Activated CD4-positive, alpha-beta T cell treated with anti-CD3 and anti-CD28 coated beads, Interleukin-10, Interleukin-2, amounts not matched to agents 100 ng/mL and 50 ng/mL, durations not matched to agents 16 hours and 8 hours (primary cell): ENCODE measurements at regions not wholly inside any gene's neighbourhood (a gene's known extent, or its start where the extent isn't known, plus 50 kb on each side); places are given as distances from the start of the nearest gene placed in this dataset.

Experiments
- DNase-seq: peaks from one replicate; pipeline ENCODE4 v3.0.0-alpha.2; 2020

DNA sequence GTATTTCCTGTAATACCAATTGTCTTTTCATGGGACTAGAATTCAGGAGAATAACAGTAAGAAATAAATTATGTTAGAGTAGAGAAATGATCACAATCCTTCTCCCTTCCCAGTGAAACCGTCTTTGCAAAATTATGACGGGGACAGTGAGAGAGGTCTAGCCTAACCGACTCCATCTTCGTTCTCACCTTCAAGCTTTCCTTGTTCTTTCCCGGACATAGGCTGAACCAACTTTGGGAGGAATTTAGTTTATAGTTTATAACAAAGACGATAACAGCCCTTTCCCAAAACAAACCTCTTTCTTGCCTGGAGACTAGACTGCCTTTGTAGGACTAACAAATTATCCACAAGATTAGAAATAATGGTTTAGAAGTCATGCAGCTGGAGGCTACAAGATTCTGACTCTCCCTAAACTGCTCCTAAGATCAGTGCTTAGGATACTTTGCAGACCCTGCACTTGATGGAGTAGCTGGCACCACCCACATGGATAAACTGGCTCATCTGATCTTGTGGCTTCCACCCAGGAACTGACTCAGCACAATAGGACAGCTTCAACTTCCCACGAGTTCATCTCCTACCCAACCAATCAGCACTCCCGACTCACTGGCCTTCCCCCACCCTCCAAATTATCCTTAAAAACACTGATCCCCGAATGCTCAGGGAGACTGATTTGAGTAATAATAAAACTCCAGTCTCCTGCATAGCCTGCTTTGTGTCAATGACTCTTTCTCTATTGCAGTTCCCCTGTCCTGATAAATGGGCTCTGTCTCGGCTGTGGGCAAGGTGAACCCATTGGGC, 521.2 kb upstream of the TBX3 start:
- DNase-seq: no peak

DNA sequence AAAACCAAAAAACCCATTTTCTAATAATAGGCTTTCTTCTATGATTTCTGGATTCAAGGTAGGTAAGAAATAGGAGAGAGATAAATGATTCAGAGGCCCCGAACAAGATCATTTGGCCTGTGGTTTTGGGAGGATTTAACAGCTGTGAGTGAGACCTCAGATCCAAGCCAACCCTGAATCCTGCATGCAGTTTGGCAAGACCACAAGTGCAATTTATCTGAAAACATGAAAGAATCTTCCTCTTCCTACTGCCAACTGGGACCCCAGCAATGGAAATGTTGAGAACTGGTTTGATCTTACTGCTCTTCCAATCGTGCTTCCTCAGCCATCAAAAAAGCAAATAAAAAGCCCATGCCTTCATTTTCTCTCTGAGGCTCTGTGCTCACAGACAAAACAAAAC, 519.7 kb upstream of the TBX3 start:
- DNase-seq: no peak

DNA sequence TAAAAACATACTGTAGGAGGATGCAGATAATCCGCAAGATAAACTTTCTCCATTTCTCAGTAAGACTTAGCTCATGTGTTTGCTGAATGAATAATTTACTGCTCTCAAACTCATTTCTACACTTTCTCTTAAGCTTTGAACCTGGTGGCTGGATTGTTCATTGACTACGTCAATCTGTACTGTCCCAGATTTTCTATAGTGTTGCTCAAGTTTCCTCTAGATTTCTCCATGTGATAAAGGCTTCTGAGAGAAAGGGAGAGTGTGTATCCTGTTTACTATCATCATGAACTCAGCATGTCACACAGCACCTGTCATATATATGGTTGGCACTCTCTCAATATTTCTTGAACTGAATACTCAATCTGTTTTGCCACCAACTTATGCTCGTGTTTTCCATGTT, 518.0 kb upstream of the TBX3 start:
- DNase-seq: no peak

DNA sequence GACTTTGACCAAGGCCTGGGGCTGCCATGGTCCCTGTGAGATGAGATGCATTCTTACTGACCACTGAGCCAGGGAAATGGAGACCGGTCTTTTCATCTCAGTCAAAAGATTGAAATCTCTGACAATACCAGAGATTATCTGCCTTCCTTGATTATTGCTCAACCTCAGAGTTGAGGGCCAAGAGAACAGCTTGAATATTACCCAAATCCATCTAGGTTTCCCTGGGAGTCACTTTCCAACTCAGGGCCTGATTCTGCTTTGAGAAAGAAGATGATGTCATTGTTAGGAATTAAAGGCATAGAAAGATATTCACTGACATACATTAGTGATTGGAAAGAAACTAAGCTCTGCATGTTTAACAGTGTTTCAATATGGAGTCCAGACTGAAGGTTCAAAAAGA, 515.9 kb upstream of the TBX3 start:
- no peak for DNase-seq

DNA sequence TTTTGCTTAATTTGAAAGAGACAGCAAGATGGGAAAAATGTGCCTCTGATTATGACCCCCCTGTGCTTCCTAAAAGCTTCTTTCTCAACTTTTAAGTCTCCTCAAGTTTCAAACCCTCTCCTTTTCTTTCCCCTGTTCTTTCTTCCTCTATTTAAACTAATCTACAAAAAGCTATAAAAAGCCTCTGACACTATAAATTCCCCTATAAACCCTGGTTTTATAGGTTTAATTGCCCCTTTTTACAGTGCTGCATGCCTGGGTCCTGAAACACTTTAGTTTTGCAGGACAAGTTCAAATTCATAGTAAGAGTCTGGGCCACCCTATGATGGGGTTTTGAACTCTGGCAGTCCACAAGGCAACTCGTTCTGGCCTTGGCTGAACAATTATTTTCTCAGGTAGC, 510.9 kb upstream of the TBX3 start:
- DNase-seq: no peak

DNA sequence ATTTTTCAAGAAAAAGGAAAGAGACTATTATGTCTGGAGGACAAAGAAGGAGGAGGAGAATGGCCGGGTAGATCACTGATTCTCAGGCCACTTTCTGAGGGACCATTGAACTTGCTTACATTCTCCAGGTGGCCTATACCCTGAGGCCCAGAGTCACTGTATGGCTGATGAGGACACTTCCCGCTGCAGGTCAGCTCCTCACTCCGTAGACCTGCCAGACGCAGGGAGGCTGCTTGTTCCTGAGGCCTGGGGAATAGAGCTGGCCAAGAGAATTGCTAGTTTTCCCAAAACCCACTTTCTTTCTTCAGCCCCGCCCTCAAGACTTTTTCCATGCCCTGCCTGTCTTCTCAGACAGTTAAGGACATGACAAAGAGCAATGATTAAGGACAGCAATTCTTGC, 510.5 kb upstream of the TBX3 start:
- DNase-seq: no peak

DNA sequence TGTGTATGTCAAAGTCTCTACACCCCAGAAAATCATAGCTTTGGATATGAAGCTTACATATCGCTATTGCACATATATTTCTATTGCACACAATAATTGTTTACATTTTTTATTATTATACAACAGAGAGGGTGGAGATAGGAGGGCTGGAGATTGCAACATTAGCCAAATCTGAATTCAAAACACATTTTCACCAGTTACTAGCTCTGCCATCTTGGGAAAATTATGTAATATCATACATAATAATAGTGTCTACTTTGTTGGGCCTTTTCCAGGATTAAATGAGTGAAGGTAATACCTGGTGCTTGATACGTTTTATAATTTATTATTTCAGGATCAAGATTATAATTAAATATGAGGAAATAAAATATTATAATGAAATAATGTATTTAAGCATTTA, 507.4 kb upstream of the TBX3 start:
- DNase-seq: no peak

DNA sequence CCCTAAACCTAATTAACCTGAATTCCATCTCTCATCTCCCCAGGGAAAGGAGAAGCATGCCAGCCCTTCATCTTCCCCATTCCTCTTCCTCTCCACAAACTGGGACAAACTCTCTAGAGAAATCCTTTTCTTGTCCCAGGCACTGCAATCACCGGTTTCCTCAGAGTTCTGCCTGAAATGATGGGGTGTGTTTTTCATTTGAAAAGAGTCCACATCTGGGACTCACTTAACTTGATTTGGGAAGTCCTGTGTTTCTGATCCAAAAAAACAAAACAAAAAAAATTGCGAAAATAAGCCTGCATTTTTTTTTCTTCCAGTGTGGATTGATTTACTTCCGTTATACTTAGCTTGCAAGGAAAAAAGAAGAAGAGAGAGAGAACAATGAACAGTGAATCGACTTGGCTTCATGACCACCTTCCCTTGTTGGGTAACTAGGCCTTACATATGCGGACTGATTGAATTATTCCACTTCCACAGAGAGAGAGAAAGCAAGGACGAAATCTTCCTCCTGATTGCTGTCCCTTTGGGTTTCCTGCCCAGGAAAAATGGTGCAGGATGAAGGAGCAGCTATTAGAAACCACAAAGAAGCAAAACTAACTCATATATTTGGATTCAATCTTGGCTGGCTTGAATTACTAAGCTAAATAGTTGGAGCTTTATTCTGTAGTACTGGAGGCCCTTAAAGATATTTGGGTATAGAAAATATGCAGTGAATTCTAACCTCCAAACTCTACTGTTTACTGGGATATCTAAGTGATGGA, 506.2 kb upstream of the TBX3 start:
- no peak for DNase-seq

DNA sequence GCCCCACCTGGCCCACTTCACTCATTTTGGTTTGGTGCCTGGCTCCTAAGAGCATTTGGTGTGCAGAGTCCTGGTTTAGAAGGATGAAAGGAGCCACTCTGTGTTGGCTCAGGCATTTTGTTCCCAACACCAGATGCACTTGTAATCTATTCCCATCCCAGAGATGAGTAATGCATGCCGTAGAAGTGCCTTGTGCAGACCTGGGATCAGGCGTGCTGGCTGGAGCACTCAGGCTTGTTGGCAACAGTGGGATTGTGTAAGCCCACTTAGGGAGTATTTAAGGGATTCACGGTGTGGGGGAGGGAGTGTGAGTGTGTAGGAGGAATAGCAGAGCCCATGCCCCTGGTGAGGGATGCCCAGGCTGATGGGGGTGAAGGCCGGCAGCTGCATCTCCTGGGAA, 501.5 kb upstream of the TBX3 start:
- no peak for DNase-seq

DNA sequence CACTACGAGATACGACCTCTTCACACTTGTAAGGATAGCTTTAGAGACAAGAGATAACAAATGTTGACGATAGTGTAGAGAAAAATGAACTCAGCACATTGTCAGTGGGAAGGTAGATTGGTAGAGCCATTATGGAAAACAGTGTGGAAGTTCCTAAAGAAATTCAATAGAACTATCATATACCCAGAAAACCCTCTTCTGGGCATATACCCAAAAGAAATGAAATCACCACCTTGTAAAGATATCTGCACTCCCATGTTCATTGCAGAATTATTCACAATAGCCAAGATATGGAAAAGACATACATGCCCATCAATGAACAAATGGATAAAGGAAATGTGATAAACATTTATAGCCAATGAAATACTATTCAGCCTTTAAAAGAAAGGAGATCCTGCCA, 499.8 kb upstream of the TBX3 start:
- no peak for DNase-seq

DNA sequence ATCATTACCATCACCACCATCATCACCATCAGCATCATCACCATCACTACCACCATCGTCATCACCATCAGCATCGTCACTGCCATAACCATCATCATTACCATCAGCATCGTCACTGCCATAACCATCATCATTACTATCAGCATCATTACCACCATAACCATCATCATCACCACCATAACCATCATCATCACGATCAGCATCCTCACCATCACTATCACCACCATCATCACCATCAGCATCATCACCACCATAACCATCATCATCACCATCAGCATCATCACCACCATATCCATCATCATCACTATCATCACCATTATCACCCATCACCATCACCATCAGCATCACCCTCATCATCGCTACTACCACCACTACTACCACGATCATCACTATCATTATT, 493.9 kb upstream of the TBX3 start:
- DNase-seq: no peak

DNA sequence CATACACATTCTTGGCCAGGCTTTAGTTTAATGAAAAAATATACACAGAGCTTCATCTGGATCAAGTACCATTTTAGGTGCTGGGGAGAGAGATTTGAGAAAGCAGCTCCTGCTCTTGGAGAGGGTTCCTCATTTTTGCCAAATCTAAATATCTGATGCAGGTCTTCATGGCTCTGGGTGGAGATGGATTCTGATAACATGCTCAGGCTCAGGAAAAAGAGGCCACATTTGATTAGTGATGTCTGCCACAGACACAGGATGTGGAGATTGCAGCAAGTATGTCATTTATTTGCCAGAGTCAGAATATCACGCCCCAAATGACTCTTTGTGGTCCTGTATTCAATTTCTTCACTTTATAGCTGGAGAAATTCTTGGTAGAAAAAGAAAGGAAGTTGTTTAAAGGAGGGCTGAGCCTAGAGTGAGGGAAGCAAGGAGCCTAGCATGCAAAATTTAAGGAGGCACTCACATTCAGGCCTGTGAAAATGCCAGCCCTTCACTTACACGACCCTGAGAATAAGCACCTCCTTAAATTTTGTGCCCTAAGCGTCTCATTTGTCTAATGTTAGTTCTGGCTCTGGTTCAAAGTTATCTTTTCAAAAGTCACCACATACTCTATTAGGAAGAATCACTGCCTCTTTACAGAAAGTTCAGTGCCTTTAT, 492.9 kb upstream of the TBX3 start:
- no peak for DNase-seq

DNA sequence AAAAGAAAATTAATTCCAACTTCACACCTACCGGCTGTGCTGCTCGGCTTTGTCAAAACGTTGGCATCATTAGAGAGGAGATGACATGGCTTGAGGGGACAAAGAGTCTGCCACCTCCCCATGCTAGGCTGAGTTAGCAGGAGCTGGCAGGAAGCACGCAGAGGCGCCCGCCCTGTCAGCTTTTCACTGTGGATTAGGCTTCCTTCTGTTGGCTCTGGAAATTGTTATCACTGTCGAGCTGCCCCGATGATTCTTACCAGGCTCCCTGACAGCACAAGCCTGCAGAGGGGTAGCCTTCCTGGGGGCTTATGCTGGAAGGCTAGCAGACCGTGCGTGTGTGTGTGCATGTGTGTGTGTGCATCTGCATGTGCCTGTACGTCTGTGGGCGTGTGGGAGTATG, 490.9 kb upstream of the TBX3 start:
- no peak for DNase-seq

DNA sequence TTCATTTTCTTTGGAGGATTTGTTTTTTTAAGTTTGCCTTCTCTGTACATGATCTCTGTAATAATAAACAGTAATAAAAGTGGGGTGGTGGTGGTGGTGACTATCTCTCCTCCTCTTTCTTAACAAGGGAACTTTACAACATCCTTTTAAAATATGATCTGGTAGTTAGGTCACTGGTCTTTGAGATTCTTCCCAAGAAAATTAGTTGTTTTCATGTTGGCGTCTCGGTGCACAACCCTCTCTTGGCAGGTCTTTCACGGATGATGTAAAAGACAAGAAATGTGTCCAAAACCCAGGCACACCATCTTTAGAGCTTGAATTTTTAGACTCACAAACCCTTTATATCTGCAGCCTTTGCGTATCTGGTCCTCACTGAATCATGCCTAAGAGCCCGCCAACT, 488.5 kb upstream of the TBX3 start:
- DNase-seq: no peak

DNA sequence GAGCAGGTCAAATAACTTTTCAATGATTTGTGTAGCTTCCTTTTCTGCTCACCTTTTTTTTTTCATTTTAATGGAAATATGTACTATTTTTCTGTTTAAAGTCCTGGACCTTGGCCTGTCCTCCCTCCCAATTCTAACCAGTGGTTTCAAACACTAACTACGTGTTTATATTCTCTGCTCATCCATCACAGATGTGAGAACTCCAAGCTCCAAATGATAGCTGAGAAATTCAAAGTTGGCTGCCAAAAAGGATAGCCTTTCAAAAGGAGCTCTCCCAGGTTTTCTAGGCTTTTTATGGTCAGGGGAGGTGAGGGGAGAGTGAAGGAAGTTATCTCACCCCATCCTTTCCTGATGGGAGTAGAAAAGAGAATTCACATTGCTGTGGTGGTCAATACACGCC, 486.0 kb upstream of the TBX3 start:
- DNase-seq: no peak

DNA sequence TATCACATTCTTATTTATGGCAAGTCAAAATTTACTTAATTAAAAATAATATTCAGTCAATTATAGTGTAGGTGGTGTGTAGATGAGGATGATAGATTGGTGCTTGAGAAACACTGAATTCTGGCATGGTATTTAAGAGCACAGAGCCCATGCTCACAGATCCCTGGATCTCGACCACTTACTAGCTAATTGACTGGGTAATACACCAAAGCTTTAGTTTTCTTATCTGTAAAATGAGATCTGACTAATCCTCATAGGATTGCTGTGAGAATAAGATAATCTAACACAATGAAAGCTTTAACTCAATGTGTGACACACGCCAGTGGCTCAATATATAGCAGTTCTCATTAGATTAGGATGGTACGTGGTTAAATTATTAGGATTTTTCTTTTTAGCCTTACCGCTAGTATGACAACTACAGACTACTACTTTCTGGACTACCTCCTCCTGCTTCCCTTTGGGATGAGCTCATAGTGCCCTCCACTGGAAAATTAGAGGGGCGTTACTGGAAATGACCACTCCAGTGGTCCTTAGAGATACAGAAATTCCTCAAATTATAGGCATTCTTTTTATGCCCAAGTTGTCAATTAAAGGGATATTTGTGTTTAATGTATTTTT, 482.8 kb upstream of the TBX3 start:
- DNase-seq: no peak

DNA sequence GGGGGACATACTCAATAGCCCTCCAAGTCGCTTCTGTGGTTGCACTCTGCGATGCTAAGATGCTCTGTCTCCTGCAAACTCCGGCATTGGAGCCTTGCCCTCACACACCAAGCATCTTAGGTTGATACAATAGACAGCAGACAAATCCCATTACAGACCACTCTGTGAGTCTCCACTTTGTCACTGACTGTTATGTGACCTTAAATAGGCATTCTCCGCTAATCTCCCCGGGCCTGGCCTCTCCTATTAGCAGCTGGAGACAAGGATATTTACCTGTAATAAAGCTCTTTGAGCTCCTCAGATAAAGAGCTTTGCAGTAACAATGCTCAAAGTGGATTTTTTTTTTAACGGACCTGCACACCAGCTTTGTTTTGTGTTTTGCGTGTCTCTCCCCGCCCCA, 479.7 kb upstream of the TBX3 start:
- DNase-seq: no peak

DNA sequence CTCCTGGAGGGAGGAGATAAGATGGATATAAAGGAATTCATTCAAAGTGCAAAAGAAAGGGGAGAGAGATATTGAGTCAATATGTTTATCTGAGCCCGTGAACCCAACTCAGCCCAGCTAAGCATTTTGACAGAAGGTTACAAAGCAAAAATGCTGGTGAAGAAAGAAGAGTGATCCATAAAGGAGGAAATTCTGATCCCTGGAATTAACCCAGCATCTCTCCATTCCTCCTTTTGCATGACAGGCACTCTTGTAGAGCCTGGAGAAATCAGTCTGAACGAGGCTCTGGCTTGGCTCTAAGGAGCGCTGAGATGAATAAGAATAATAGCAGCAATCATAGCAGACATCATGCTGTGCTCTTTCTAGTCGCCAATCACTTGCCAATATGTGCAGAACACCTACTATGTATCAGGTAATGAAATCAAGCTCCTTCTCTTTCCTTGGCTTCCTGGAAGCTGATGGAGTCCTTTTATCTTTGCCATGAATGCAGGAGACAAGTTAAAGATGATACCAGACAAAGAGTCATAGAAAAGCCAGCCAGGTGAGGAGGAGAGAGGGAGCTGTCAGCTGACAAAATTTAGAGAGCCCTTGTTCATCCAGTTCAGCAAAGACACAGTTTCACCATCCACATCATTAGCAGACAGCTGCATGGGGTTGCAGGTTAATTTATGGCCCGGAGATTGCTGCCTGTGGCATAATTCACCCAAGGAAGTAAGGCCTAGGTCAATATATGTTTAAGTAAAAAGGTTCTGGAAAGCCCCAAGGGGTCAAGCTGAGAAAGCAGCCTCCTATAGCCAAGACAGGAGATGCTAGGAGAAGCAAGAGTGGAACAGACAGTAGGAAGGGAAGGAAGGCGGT, 476.5 kb upstream of the TBX3 start:
- DNase-seq: no peak

DNA sequence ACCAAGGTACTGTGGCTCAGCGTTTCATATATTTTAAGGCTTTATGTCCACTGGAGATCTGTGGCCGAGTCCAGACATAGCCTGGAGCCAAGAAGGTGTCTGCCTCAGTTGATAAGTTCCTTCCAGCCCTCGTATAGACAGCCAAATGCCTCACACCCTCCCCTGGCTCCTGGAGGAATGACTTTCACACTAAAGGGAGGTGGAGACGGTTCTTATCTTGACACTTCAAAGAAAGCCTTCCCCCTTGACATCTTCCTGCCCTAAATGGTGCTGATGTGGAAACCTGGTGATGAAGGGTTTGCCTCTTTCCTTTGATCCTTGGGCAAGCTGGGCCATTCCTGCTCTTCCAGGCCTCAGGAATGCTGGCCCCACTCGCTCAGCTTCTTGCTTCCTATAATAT, 474.8 kb upstream of the TBX3 start:
- DNase-seq: no peak

DNA sequence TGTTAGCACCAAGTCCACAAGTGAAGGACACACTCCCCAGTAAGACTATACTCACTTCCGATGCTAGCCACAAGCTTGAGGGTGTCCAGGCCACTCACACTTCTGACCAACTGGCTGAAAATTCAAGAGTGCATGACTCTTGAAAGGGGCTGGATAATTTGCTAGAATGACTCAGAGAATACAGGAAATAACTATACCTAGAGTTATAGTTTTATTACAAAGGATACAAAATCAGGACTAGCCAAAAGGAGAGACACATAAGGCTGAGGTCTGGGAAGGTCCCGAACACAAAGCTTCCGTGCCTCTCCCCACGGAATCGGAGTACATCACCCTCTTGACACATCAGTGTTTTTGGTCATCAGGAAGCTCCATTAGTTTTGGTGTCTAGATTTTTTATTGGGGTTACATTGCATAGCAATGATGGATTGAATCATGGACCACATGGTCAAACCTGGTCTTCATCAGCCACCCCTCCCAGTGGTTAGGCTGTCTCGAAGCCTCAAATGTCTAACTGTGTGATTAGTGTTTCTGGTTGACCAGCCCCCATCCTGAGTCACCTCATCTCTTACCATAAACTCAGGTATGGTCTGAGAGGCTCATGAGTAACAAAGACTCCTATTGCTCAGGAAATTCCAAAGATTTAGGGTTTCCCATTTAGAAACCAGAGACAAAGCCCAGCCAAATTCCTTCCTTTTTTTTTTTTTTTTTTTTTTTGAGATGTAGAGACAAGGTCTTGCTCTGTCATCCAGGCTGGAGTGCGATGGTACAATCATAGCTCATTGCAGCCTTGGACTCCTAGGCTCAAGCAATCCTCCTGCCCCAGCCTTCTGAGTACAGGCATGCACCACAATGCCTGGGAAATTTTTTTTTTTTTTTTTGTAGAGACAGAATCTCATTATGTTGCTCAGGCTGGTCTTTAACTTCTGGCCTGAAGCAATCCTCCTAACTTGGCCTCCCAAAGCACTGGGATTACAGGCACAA, 472.0 kb upstream of the TBX3 start:
- no peak for DNase-seq

DNA sequence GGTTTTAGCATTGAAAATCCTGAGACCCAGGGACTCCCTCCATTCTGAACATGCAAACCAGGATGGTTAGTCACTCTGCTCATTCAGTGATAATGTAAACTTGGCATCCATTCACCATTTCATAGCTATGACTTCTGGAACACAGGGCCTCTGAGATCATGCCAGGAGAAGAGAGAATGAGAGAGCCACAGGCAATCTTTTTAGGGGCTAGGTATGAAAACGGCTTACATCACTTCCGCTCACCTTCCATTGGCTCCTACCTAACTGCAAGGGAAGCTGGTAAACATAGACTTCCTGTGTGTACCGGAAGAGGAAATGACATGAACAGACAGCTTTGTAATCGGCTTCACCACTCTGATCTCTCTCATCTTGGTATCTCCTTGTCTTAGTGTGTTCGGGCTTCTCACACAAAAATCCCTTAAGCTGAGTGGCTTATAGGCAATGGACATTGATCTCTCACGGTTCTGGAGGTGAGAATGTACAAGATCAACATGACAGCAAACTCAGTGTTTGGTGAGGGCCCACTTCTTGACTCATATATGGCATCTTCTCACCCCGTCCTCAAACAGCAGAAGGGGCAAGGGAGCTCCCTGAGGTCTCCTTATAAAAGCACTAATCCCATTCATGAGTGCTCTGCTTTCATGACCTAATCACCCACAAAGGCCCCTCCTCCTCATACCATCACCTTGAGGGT, 465.9 kb upstream of the TBX3 start:
- no peak for DNase-seq
